ENCODE measurements at regions not wholly inside any gene's neighbourhood (a gene's known extent, or its start where the extent isn't known, plus 50 kb on each side); places are given as distances from the start of the nearest gene placed in this dataset.

DNA sequence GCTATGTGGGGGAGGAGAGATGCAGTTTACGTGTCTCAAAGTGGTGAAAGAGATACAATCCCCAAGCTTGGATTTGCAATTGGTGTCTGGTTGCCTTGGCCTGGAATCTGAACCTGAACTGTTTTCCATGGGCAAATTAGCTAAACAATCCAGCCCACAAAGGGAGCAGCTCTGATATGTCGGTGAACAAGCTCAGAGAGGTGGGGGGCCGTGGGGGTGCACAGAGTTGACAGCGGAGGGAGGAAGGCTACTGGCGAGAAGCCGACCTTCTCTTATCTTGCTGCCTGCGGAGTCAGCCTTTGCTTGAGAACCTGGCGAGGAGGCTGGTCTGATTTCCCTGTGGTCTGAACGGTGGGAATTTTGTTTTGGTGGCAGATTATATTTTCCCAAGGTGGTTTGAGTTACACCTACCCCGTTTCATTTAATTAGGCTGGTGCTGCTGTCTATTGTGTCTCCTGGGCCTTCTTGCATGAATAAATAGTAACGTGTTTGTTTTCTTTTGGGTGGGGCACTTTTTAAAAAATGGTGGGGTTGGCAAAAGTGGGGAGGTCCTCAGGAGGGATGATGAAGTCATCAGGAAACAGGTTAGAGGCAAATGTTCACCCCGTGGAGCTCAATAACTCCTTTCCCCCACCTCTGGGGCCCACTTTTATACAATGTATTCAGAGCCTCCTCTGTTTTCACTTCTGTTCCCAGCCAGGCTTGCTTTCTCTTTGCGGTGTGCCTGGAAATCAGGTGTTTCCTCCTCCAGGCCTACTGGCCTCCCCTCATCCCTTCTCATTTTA is 80.9 kb upstream of the IGFBP5 start:
- POLR2A ChIA-PET (ENCODE audit: partially characterized antibody), result interaction anchor here (2.5 kb wide), 1 partner anchor 10 kb away, joined by 12 read pairs; no protein-coding TSS in a partner anchor
- H3K27ac ChIP-seq (ENCODE audit: low read depth, low read length), result no peak overlapping the region
- H3K4me1 ChIP-seq (replicated peaks in 1 of 4; ENCODE audit: control insufficient read depth in 3 of 4, insufficient read depth in 4 of 4, low read length in 3 of 4), result peaks cover 0 to 3% (median 0%) of the 10 kb centered on the region in 4 experiments; a peak in 3 of 7 replicates
- TF ChIP-seq RNF2 (IDR thresholded peaks at IDR 0.05; ENCODE audit: borderline replicate concordance, low read depth, low read length, missing control alignments, poor library complexity, severe bottlenecking) (no peak), CTBP2 (IDR thresholded peaks at IDR 0.05; ENCODE audit: borderline replicate concordance, insufficient read depth, insufficient read length, low read length) (no peak), BCL11A (IDR thresholded peaks at IDR 0.05; ENCODE audit: low read depth in 2 of 2, low read length in 2 of 2) (no peak), SIX5 (IDR thresholded peaks at IDR 0.05; ENCODE audit: low read depth, low read length) (no peak), RBBP5 (IDR thresholded peaks at IDR 0.05; ENCODE audit: borderline replicate concordance, low read depth, low read length) (no peak), POU5F1 (IDR thresholded peaks at IDR 0.05; ENCODE audit: low read depth, low read length) (no peak), SP1 (IDR thresholded peaks at IDR 0.05; ENCODE audit: low read depth, low read length) (no peak)
- TF ChIP-seq, protein P1, sequence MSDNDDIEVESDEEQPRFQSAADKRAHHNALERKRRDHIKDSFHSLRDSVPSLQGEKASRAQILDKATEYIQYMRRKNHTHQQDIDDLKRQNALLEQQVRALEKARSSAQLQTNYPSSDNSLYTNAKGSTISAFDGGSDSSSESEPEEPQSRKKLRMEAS (IDR thresholded peaks at IDR 0.05), result no peak

More for the DNA sequence above, 80.9 kb upstream of the IGFBP5 start:
- no peaks in the 10 kb centered on the region for H3K36me3 ChIP-seq (ENCODE audit: control insufficient read depth in 2 of 4, insufficient read depth in 4 of 4, low read length in 3 of 4)
- no peak overlapping the region for H3K4me3 ChIP-seq (ENCODE audit: extremely low read depth in 1 of 4, insufficient read depth in 2 of 4, low read depth in 3 of 4, low read length in 4 of 4)
- no peak overlapping the region for H3K18ac ChIP-seq (ENCODE audit: extremely low read depth, low read length)
- no peak overlapping the region for H4K5ac ChIP-seq (ENCODE audit: insufficient read length, low read depth, low read length)
- H3K23me2 ChIP-seq (ENCODE audit: low read depth, low read length), result 0 out of 2 replicates have a peak, but pooled peaks cover 2% of the 10 kb centered on the region
- H2AFZ ChIP-seq (ENCODE audit: low read length), result no peak overlapping the region
- H3K56ac ChIP-seq (replicated peaks; ENCODE audit: insufficient read length, low read depth, low read length), result no peak overlapping the region
- no peak overlapping the region for H3K9ac ChIP-seq (replicated peaks in 1 of 4; ENCODE audit: extremely low read depth in 1 of 4, low read depth in 3 of 4, low read length in 3 of 4)
- CTCF ChIA-PET (ENCODE audit: partially characterized antibody), result interaction anchor here (0.8 to 3.6 kb wide), 24 partner anchors 10 to 346 kb away, joined by 3 to 32 read pairs (median 5); partner anchors contain the start of gene IGFBP5
- H2BK20ac ChIP-seq (ENCODE audit: low read length), result no peak overlapping the region
- H3K27me3 ChIP-seq (replicated peaks in 1 of 4; ENCODE audit: control insufficient read depth in 3 of 4, extremely low read depth in 1 of 4, insufficient read depth in 3 of 4, low read length in 3 of 4), result no peaks in the 10 kb centered on the region
- H4K8ac ChIP-seq (ENCODE audit: extremely low read depth, insufficient read depth, low read length), result 0 out of 2 replicates have a peak overlapping the region, but pooled peaks have one; percentile 42
- FAIRE-seq, result no peak
- no peaks in the 10 kb centered on the region for H4K20me1 ChIP-seq (replicated peaks in 1 of 2; ENCODE audit: control insufficient read depth in 1 of 2, insufficient read depth in 2 of 2, low read length in 2 of 2)
- H3K4me2 ChIP-seq (ENCODE audit: insufficient read depth in 1 of 2, low read depth in 2 of 2, low read length in 2 of 2), result no peak overlapping the region
- H3K4ac ChIP-seq (replicated peaks; ENCODE audit: insufficient read length, low read depth, low read length), result no peak overlapping the region
- no peak for DNase-seq (ENCODE audit: low read depth in 1 of 2, low spot score in 2 of 2)
- H4K91ac ChIP-seq (replicated peaks; ENCODE audit: insufficient read length, low read length), result no peak overlapping the region
- no peak overlapping the region for H2BK5ac ChIP-seq (ENCODE audit: low read depth, low read length)
- no peaks in the 10 kb centered on the region for H3K79me2 ChIP-seq (ENCODE audit: control insufficient read depth in 1 of 2, insufficient read depth in 2 of 2, low read length in 2 of 2)
- no peak overlapping the region for H2BK120ac ChIP-seq (replicated peaks; ENCODE audit: low read depth, low read length)
- no peak overlapping the region for H2BK15ac ChIP-seq (ENCODE audit: low read length)
- H2BK12ac ChIP-seq (ENCODE audit: low read depth, low read length), result no peak overlapping the region
- H2AK5ac ChIP-seq (ENCODE audit: low read depth, low read length), result no peak overlapping the region
- no peak overlapping the region for H3K23ac ChIP-seq (ENCODE audit: insufficient read length)
- H3K79me1 ChIP-seq (ENCODE audit: low read depth, low read length), result no peaks in the 10 kb centered on the region
- WGBS, 2 experiments (ENCODE audit: extremely low coverage in 1 of 2, insufficient coverage in 1 of 2, insufficient read length in 1 of 2, insufficient replicate concordance in 2 of 2, low coverage in 1 of 2, low lambda C conversion rate in 2 of 2, missing lambda C conversion rate in 1 of 2), result 86% methylated on average over 13 of the region's 13 CpGs; no CpG with 5 or more reads in 1 of the 2 experiments
- no peak overlapping the region for H3K14ac ChIP-seq (ENCODE audit: insufficient read length)
- H3K9me3 ChIP-seq (ENCODE audit: insufficient read depth in 2 of 2, low read depth in 1 of 2, low read length in 1 of 2), result no peaks in the 10 kb centered on the region

Data from H1 (cell line).